Urothelium cell line (cell line): ENCODE measurements at regions not wholly inside any gene's neighbourhood (a gene's known extent, or its start where the extent isn't known, plus 50 kb on each side); places are given as distances from the start of the nearest gene placed in this dataset.
A peak's percentile ranks its signal among the peaks of the same experiment; 100 is the strongest.

ENCODE experiments used
- DNase-seq: peaks from one replicate; pipeline ENCODE4 v3.0.0; 2011; ENCODE audit warnings: low spot score, mixed read lengths
- FAIRE-seq: peaks from 2 replicates; lab custom pipeline; 2011; peaks lifted over from hg19 to GRCh38; lab: Jason Lieb, UNC

GRCh38 chr5:65068410-65068809, 299.7 kb downstream of the CWC27 start:
- DNase-seq = no peak
- no peak for FAIRE-seq

GRCh38 chr5:65070026-65070425, 301.3 kb downstream of the CWC27 start:
- DNase-seq (no peak), FAIRE-seq (no peak)

GRCh38 chr5:65072850-65073249, 304.1 kb downstream of the CWC27 start:
- FAIRE-seq = no peak
- no peak for DNase-seq

- no peak for FAIRE-seq
Observed at GRCh38 chr5:65073250-65073661, 304.5 kb downstream of the CWC27 start.

GRCh38 chr5:65075623-65076250, 307.0 kb downstream of the CWC27 start:
- DNase-seq = no peak
- FAIRE-seq = no peak

More at GRCh38 chr5:65073250-65073661, 304.5 kb downstream of the CWC27 start:
- no peak for DNase-seq

- DNase-seq (peak; percentile 52), FAIRE-seq (no peak)
Observed at GRCh38 chr5:65076251-65076869, 307.6 kb downstream of the CWC27 start.

- DNase-seq (no peak), FAIRE-seq (no peak)
Observed at GRCh38 chr5:65077653-65078052, 308.9 kb downstream of the CWC27 start.

GRCh38 chr5:65078331-65078730, 309.6 kb downstream of the CWC27 start:
- DNase-seq (no peak), FAIRE-seq (no peak)

- FAIRE-seq = no peak
- DNase-seq = no peak
Observed at GRCh38 chr5:65081071-65081470, 312.3 kb downstream of the CWC27 start.

- DNase-seq (no peak), FAIRE-seq (no peak)
Observed at GRCh38 chr5:65084795-65085515, 316.2 kb downstream of the CWC27 start.

GRCh38 chr5:65085516-65085850, 316.8 kb downstream of the CWC27 start:
- DNase-seq = no peak

GRCh38 chr5:65086234-65086890, 317.6 kb downstream of the CWC27 start:
- no peak for FAIRE-seq
- DNase-seq = peak; percentile 31

More at GRCh38 chr5:65085516-65085850, 316.8 kb downstream of the CWC27 start:
- FAIRE-seq = no peak

- DNase-seq = no peak
- FAIRE-seq = no peak
Observed at GRCh38 chr5:65087154-65087553, 318.4 kb downstream of the CWC27 start.

- FAIRE-seq (no peak), DNase-seq (no peak)
Observed at GRCh38 chr5:65094279-65094678, 325.5 kb downstream of the CWC27 start.

- DNase-seq (no peak), FAIRE-seq (no peak)
Observed at GRCh38 chr5:65098393-65098792, 329.7 kb downstream of the CWC27 start.
